HEK293T (cell line): ENCODE measurements at regions not wholly inside any gene's neighbourhood (a gene's known extent, or its start where the extent isn't known, plus 50 kb on each side); places are given as distances from the start of the nearest gene placed in this dataset.

ENCODE experiments used
- BHLHE40 ChIP-seq: fragments of 450-650 bp; IDR thresholded peaks from 2 replicates; pipeline ENCODE4 v1.6.1; 2016; ENCODE audit warnings: mild to moderate bottlenecking, moderate library complexity, borderline replicate concordance
- SP1 ChIP-seq: fragments of 450-650 bp; IDR thresholded peaks from 2 replicates; pipeline ENCODE4 v1.6.1; 2017

DNA sequence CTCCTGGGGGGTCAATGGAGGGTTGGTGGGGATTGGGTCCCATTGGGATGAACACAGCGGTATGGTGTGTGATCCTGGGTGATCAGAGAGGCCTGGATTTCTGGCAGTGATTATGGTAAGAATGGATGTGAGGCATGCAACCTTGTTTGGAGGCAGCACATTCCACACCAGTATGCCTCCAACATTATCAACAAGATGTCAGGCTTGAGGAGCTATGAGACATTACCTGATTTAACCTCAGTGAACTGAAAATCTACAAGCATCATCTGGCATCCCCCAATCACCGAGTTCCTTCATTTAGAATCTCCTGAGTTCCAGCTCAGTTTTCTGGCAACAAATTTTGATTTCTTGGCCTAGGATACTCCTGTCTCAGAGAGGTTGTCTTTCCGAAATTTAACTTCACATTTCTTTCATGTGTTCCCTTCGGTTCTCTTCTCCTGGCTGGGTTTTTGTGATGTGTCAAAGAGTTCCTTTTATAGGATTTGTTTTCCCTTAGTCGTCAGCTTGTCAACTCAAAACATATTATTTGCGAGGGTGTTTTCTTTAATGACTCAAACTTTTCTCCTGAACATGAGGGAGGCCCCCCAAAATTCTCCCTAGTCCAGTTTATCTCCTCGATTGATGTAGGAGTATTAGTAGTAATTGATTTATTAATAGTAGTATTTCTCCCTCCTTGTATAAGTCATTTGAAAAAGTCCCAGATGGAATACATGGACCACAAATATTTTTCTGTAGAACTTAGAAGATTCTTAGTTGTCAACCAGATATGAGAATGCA, 56.0 kb upstream of the FLT1 start:
- TF ChIP-seq BHLHE40 (no peak), SP1 (no peak)
